HG02642 (cell line): ENCODE measurements at regions not wholly inside any gene's neighbourhood (a gene's known extent, or its start where the extent isn't known, plus 50 kb on each side); places are given as distances from the start of the nearest gene placed in this dataset.

Experiments
- ATAC-seq: cut with Tn5 transposase; IDR thresholded peaks from one replicate; pipeline ENCODE4 v1.9.1; 2021; ENCODE audit warnings: mild to moderate bottlenecking; ENCODE audit not compliant: unreplicated experiment, poor library complexity

- ATAC-seq = no peak
Observed at GRCh38 chr5:54370982-54371381, 60.6 kb upstream of the ARL15 start.

GRCh38 chr5:54367844-54368243, 57.5 kb upstream of the ARL15 start:
- ATAC-seq = no peak

GRCh38 chr5:54366707-54367106, 56.3 kb upstream of the ARL15 start:
- no peak for ATAC-seq

- no peak for ATAC-seq
Observed at GRCh38 chr5:54363669-54364068, 53.3 kb upstream of the ARL15 start.

- ATAC-seq = no peak
Observed at GRCh38 chr5:54362992-54363625, 52.7 kb upstream of the ARL15 start.

GRCh38 chr5:54362434-54362833, 52.1 kb upstream of the ARL15 start:
- no peak for ATAC-seq

GRCh38 chr5:54361691-54362411, 51.5 kb upstream of the ARL15 start:
- ATAC-seq = no peak

- ATAC-seq = no peak
Observed at GRCh38 chr5:54360925-54361662, 50.7 kb upstream of the ARL15 start.
